ENCODE measurements at regions not wholly inside any gene's neighbourhood (a gene's known extent, or its start where the extent isn't known, plus 50 kb on each side); places are given as distances from the start of the nearest gene placed in this dataset.

DNA sequence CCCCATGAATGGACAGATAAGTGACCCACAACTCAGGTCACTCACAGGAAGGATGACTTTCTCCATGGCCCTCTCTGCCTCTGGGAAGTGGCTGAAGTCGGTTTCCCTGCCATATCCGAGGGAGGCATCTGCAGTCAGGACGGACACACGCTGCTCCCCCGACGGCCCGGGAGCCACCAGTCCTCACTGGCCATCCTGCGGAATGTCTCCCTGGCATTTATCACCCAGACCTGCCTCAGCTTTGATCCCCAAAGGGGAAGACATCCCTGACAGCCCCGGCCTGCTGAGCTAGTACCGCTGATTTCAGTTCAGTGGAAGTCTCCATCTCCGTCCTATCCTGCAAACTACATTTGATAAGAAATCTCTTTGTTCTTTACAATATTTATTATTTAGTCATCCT lies 339.5 kb upstream of the MKI67 start:
- TF ChIP-seq, protein P1, sequence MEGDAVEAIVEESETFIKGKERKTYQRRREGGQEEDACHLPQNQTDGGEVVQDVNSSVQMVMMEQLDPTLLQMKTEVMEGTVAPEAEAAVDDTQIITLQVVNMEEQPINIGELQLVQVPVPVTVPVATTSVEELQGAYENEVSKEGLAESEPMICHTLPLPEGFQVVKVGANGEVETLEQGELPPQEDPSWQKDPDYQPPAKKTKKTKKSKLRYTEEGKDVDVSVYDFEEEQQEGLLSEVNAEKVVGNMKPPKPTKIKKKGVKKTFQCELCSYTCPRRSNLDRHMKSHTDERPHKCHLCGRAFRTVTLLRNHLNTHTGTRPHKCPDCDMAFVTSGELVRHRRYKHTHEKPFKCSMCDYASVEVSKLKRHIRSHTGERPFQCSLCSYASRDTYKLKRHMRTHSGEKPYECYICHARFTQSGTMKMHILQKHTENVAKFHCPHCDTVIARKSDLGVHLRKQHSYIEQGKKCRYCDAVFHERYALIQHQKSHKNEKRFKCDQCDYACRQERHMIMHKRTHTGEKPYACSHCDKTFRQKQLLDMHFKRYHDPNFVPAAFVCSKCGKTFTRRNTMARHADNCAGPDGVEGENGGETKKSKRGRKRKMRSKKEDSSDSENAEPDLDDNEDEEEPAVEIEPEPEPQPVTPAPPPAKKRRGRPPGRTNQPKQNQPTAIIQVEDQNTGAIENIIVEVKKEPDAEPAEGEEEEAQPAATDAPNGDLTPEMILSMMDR (IDR thresholded peaks at IDR 0.05; ENCODE audit: borderline replicate concordance, insufficient read depth, low read depth, low read length), result no peak
- no peak overlapping the region for H3K4me3 ChIP-seq (ENCODE audit: low read depth, low read length)

GRCh38 chr10:128466831-128467371 lies 340.7 kb upstream of the MKI67 start:
- TF ChIP-seq, protein P1 (IDR thresholded peaks at IDR 0.05; ENCODE audit: borderline replicate concordance, insufficient read depth, low read depth, low read length), result no peak
- H3K4me3 ChIP-seq (ENCODE audit: low read depth, low read length), result no peak overlapping the region

- TF ChIP-seq, protein P1 (IDR thresholded peaks at IDR 0.05; ENCODE audit: borderline replicate concordance, insufficient read depth, low read depth, low read length), result no peak
- H3K4me3 ChIP-seq (ENCODE audit: low read depth, low read length), result no peak overlapping the region
Measured at GRCh38 chr10:128468462-128468861, 342.2 kb upstream of the MKI67 start.

- TF ChIP-seq, protein P1 (IDR thresholded peaks at IDR 0.05; ENCODE audit: borderline replicate concordance, insufficient read depth, low read depth, low read length), result no peak
Measured at GRCh38 chr10:128469515-128469914, 343.3 kb upstream of the MKI67 start.

DNA sequence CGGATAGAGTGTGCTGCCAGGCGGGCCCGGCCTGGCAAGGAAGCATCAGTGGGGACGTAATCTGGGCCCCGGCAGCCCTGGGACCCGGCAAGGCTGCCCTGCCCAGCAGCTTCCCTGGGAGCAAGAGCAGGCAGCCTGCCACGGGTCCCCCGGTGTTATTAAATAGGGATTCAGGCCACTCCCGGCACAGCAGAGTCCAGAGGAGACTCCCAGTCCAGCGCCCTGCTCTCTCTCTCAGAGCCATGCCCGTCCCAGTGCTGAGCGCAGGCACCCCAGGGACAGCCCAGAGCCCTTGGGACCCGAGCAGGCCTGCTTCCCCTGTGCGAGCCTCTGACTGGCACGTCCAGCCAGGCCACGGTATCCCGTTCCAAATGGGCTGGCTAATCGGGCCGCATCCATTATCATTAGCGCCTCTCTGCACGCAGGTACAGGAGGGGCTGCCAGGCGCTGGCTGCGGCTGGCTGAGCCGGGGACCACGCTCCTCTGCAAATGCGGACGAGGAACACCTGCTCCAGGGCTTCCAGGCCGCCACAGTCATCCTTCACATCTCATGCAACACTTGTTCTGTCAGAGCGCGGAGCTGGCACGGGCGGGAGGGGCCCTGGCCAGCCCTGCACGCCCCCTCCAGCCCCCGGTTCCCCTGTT lies 344.2 kb upstream of the MKI67 start:
- TF ChIP-seq, protein P1 (IDR thresholded peaks at IDR 0.05; ENCODE audit: borderline replicate concordance, insufficient read depth, low read depth, low read length), result no peak
- no peak overlapping the region for H3K4me3 ChIP-seq (ENCODE audit: low read depth, low read length)

More at GRCh38 chr10:128469515-128469914, 343.3 kb upstream of the MKI67 start:
- no peak overlapping the region for H3K4me3 ChIP-seq (ENCODE audit: low read depth, low read length)

GRCh38 chr10:128471151-128471550 lies 344.9 kb upstream of the MKI67 start:
- no peak overlapping the region for H3K4me3 ChIP-seq (ENCODE audit: low read depth, low read length)
- TF ChIP-seq, protein P1 (IDR thresholded peaks at IDR 0.05; ENCODE audit: borderline replicate concordance, insufficient read depth, low read depth, low read length), result no peak

DNA sequence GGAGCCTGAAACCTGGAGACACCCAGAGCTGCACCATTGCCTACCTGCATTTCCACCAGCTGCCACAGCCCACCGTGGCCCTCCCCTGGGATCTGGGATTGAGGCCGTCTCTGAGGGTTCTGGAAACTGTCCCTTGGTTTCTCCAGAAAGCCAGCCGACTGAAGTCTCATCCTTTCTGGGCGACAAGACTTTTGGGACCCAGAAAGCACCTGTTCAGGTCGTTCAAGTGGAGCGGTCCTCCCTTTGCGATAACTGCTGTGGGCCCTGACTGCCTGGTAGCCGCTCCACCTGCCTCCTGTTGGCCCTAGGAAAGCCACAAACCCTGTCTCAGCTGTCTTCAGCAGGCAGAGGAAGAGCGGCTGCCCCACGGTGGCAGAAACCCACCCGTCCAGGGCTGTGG lies 346.0 kb upstream of the MKI67 start:
- H3K4me3 ChIP-seq (ENCODE audit: low read depth, low read length), result no peak overlapping the region
- TF ChIP-seq, protein P1 (IDR thresholded peaks at IDR 0.05; ENCODE audit: borderline replicate concordance, insufficient read depth, low read depth, low read length), result no peak
